GM12872 (cell line): ENCODE measurements at regions not wholly inside any gene's neighbourhood (a gene's known extent, or its start where the extent isn't known, plus 50 kb on each side); places are given as distances from the start of the nearest gene placed in this dataset.

ENCODE experiments used
- TF ChIP-seq, protein P1 (sequence below): IDR thresholded peaks from 3 replicates; pipeline ENCODE4 v1.5.1; 2011; ENCODE audit warnings: low read depth, mild to moderate bottlenecking, low read length, moderate library complexity; ENCODE audit not compliant: insufficient read depth

DNA sequence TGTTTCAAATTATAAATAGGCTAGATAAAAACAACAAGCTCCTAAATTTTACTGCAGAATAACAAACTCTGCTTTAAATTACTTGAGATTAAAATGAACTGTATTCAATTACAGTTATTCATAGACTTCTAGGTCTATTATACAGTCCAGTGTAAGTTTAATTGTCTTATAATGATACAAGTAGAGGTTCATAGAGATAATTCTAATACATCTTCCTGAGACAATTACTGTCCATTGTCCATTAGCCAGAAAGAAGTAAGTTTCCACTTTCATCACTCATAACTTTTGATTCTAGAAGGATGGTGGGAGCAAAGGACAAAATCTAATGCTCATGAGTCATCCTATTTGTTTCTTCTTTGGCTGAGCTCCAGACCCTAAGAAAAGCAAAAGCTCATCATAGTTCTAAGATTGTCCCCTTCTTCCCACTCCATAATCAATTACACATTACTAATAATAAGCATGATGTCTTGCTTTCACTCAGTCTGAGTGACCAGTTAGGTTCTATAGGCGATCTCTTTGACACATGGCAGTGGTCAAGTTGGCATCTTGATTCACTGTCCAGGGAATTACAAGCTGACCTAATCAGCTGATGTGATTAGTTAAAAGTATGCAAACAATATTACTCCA, 502.5 kb upstream of the IZUMO3 start:
- TF ChIP-seq, protein P1, sequence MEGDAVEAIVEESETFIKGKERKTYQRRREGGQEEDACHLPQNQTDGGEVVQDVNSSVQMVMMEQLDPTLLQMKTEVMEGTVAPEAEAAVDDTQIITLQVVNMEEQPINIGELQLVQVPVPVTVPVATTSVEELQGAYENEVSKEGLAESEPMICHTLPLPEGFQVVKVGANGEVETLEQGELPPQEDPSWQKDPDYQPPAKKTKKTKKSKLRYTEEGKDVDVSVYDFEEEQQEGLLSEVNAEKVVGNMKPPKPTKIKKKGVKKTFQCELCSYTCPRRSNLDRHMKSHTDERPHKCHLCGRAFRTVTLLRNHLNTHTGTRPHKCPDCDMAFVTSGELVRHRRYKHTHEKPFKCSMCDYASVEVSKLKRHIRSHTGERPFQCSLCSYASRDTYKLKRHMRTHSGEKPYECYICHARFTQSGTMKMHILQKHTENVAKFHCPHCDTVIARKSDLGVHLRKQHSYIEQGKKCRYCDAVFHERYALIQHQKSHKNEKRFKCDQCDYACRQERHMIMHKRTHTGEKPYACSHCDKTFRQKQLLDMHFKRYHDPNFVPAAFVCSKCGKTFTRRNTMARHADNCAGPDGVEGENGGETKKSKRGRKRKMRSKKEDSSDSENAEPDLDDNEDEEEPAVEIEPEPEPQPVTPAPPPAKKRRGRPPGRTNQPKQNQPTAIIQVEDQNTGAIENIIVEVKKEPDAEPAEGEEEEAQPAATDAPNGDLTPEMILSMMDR: no peak

DNA sequence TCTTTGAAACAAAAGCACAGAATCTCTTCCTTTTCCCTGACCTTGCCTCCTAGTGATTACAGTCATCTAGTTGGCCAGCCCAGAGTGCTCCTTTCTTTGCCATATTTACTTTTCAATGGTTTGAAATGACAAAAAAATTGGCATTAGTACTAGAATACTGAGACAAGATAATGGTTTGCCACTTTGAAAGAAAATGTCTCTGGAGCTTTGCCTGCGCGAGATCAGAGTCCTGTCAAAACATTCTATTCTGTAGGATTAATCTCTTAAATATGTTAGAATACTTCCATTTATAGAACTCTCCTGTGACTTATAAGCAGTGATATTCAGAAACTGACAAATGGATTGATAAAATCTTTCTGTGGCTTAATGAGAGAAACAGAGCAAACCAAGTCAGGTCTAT, 484.0 kb upstream of the IZUMO3 start:
- TF ChIP-seq, protein P1: no peak

DNA sequence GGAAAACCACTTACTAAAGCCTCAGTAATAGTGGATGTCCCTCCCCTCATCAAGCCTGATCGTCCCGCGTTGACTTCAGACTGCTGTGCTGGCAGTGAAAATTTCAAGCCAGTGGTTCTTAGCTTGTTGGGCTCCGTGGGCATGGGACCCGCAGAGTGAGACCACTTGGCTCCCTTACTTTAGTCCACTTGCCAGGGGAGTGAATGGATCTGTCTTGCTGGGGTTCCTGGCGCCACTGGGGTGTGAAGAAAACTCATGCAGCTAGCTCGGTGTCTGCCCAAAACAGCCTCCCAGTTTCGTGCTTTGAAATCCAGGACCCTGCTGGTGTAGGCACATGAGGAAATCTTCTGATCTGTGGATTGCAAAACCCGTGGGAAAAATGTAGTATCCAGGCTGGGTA, 480.0 kb upstream of the IZUMO3 start:
- TF ChIP-seq, protein P1: no peak

DNA sequence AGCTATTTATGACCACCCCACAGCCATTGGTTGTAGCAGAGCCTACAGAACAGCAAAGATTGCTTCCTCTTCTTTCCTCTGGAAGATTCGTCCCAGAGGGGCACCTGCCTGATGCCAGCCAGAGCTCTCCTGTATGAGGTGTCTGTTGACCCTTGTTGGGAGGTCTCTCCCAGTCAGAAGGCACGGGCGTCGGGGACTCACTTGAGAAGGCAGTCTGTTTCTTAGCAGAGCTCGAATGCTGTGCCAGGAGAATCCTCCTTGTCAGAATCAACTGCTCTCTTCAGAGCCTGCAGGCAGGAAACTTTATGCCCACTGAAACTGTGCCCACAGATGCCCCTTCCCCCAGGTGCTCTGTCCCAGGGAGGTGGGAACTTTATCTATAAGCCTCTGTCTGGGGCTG, 479.5 kb upstream of the IZUMO3 start:
- TF ChIP-seq, protein P1: no peak

DNA sequence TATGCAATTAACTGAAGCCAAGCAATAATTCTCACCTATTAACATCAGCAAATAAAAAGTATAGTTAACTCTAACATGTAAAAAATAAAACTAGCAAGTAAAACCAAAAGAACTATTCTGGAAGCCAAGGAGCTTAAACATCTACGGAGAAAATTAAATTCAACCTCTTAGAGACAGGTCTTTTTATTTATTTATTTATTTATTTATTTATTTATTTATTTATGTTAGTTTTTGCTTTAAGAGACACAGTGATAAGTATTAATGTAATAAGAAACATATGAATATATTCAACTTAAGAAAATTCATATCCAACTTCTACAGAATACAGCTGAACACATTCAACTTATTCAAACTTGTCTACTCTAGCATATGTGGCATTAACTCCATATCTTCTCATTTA, 472.1 kb upstream of the IZUMO3 start:
- TF ChIP-seq, protein P1: no peak

DNA sequence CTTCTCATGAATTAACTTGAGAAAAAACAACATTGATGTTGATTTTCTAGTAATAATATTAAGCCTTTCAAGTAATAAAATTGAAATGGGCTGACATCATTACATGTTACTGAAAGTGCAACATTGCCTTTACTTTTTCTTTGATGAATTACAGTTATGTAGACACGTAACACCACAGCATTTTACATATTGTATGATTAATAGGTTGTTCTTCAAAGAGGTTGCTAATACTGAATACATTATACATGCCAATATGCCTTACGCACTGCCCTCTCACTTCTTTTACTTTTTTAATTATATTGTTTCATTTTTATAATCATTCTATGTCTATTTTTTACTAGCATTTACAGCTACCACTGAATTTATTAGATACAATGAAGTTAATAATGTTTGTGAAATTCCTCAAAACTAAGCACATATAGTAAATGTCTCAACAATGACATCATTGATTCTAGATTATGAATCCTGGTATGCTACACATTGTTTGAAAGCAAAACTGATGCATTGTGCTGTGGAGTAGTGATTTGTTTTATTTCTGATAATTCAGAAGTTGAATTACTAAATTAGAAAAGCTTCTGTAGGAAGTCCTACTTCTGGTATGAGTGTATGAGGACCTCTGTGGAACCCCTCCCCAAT, 464.4 kb upstream of the IZUMO3 start:
- TF ChIP-seq, protein P1: no peak

DNA sequence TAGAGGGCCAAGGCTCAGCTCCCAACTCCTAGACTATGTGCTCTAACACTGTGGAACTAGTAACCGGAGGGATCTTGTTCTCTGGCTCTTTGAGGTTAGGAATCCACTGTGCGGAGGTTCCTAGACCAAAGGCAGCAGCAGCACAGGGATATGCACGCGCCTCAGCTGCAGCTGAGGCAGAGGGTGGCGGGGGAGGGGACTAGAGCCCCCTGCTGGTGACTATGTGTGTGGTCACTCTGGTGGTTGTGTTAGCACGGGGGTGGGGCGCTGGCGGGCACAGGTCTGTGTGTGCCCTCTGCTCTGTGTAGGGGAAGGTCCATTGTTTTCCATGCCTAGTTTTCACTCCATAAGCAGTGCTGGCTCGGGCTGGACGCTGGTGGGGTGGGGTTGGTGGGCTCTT, 458.0 kb upstream of the IZUMO3 start:
- TF ChIP-seq, protein P1: peak; percentile 38; the same call in 2 of the 3 replicates
